Gastroesophageal sphincter (tissue), 4 donors: ENCODE measurements at regions not wholly inside any gene's neighbourhood (a gene's known extent, or its start where the extent isn't known, plus 50 kb on each side); places are given as distances from the start of the nearest gene placed in this dataset.
"Not testable (repeated sequence)": the region's sequence is repeated elsewhere in the genome, so short reads cannot be mapped to it uniquely, and the experiment has no call there.

Source experiments
- ATAC-seq: fragments of 150-250 bp; one replicate; pipeline ENCODE4 v1.9.1; 2016; ENCODE audit warnings: mild to moderate bottlenecking, moderate library complexity
- H3K27ac ChIP-seq, 4 donors: fragments of 200-600 bp; sonication (generic) in 3 of 4; 1 replicate in 3 of 4; 2 replicates in 1 of 4; pipeline ENCODE4 v1.5.1; 2016 to 2019
- H3K27me3 ChIP-seq: fragments of 200-600 bp; sonication (generic); one replicate; pipeline ENCODE4 v1.5.1; 2019
- H3K36me3 ChIP-seq, 2 donors: fragments of 200-600 bp; sonication (generic); one replicate each; pipeline ENCODE4 v1.5.1; 2019; ENCODE audit warnings: control low read depth in 1 of 2
- H3K4me1 ChIP-seq, 3 donors: fragments of 200-600 bp; sonication (generic); 1 replicate in 2 of 3; 2 replicates in 1 of 3; pipeline ENCODE4 v1.5.1; 2016 to 2019; ENCODE audit warnings: control low read depth in 2 of 3
- H3K4me3 ChIP-seq, 2 donors: fragments of 200-600 bp; sonication (generic); one replicate each; pipeline ENCODE4 v1.5.1; 2019; ENCODE audit warnings: mild to moderate bottlenecking in 1 of 2, moderate library complexity in 1 of 2
- H3K9me3 ChIP-seq, 3 donors: fragments of 200-600 bp; sonication (generic); one replicate each; pipeline ENCODE4 v1.5.1; 2017 to 2019; ENCODE audit warnings: control low read depth in 2 of 3
- CTCF ChIP-seq, 4 experiments: fragments of 200-600 bp in 2 of 4; fragments of 450-650 bp in 2 of 4; sonication (generic) in 1 of 4; IDR thresholded peaks; one replicate each; pipeline ENCODE4 v1.5.1; 2017 to 2019; ENCODE audit warnings: antibody characterized with exemption in 4 of 4, mild to moderate bottlenecking in 2 of 4, moderate library complexity in 2 of 4
- EP300 ChIP-seq: sonication (generic); formaldehyde crosslinking; IDR thresholded peaks from one replicate; pipeline ENCODE4 v1.6.1; 2017; ENCODE audit warnings: antibody characterized with exemption, mild to moderate bottlenecking
- POLR2A ChIP-seq, 2 donors: fragments of 450-650 bp; IDR thresholded peaks; one replicate each; pipeline ENCODE4 v1.6.1; 2017; ENCODE audit warnings: antibody characterized with exemption in 2 of 2, mild to moderate bottlenecking in 2 of 2, moderate library complexity in 1 of 2
- POLR2AphosphoS5 ChIP-seq: sonication (generic); formaldehyde crosslinking; IDR thresholded peaks from one replicate; pipeline ENCODE4 v1.6.1; 2017; ENCODE audit warnings: antibody characterized with exemption
- WGBS, 2 donors: methylation state at CpG; one replicate each; pipeline ENCODE4 v1.1.5; 2018; ENCODE audit warnings: low coverage in 1 of 2; 5-methylcytosine and 5-hydroxymethylcytosine counted together

GRCh38 chr12:73585136-73585535, 952.5 kb upstream of the ATXN7L3B start:
- no peak overlapping the region for H3K27ac ChIP-seq
- no peak for ATAC-seq
- no peaks in the 10 kb centered on the region for H3K27me3 ChIP-seq
- no peak for TF ChIP-seq POLR2A (IDR thresholded peaks at IDR 0.05)
- no peak for TF ChIP-seq EP300
- no peak for TF ChIP-seq POLR2AphosphoS5
- no peak for TF ChIP-seq CTCF (IDR thresholded peaks at IDR 0.05)
- no peaks in the 10 kb centered on the region for H3K4me1 ChIP-seq
- no peak overlapping the region for H3K4me3 ChIP-seq
- H3K9me3 ChIP-seq: peaks cover 0 to 6% (median 0%) of the 10 kb centered on the region in 3 donors
- no peaks in the 10 kb centered on the region for H3K36me3 ChIP-seq
- 74 to 94% methylated on average over 4 of the region's 4 CpGs for WGBS, 2 donors

GRCh38 chr12:73589220-73589619, 948.4 kb upstream of the ATXN7L3B start:
- no peaks in the 10 kb centered on the region for H3K27me3 ChIP-seq
- no peaks in the 10 kb centered on the region for H3K4me1 ChIP-seq
- no peaks in the 10 kb centered on the region for H3K36me3 ChIP-seq
- peaks cover 0 to 6% (median 0%) of the 10 kb centered on the region in 3 donors for H3K9me3 ChIP-seq
- H3K27ac ChIP-seq: no peak overlapping the region
- 71 to 78% methylated on average over 1 of the region's 1 CpG for WGBS, 2 donors
- ATAC-seq: no peak
- H3K4me3 ChIP-seq: no peak overlapping the region
- TF ChIP-seq POLR2A (IDR thresholded peaks at IDR 0.05) (no peak), CTCF (IDR thresholded peaks at IDR 0.05) (no peak)

- H3K4me1 ChIP-seq: no peaks in the 10 kb centered on the region
- no peak for ATAC-seq
- H3K27me3 ChIP-seq: no peaks in the 10 kb centered on the region
- no peak overlapping the region for H3K4me3 ChIP-seq
- 38 to 100% methylated on average over 1 of the region's 1 CpG for WGBS, 2 donors
- no peaks in the 10 kb centered on the region for H3K36me3 ChIP-seq
- no peaks in the 10 kb centered on the region for H3K9me3 ChIP-seq
- H3K27ac ChIP-seq: no peak overlapping the region
- TF ChIP-seq CTCF (IDR thresholded peaks at IDR 0.05) (no peak), EP300 (no peak), POLR2AphosphoS5 (no peak), POLR2A (IDR thresholded peaks at IDR 0.05) (no peak)
These were observed 939.0 kb upstream of the ATXN7L3B start for GRCh38 chr12:73598626-73599025.

- Histone ChIP-seq H3K9me3 (no peaks in the 10 kb centered on the region), H3K27ac (no peak overlapping the region), H3K4me3 (no peak overlapping the region), H3K36me3 (no peaks in the 10 kb centered on the region), H3K27me3 (no peaks in the 10 kb centered on the region), H3K4me1 (no peaks in the 10 kb centered on the region)
- no peak for TF ChIP-seq POLR2AphosphoS5
- TF ChIP-seq POLR2A (IDR thresholded peaks at IDR 0.05): no peak
- TF ChIP-seq EP300: no peak
- TF ChIP-seq CTCF (IDR thresholded peaks at IDR 0.05): no peak
- 65 to 82% methylated on average over 2 of the region's 2 CpGs for WGBS, 2 donors
- ATAC-seq: no peak
These were observed 938.4 kb upstream of the ATXN7L3B start for GRCh38 chr12:73599268-73599667.

- H3K4me3 ChIP-seq, H3K9me3 ChIP-seq, H3K27ac ChIP-seq, H3K27me3 ChIP-seq, H3K4me1 ChIP-seq, ATAC-seq, H3K36me3 ChIP-seq: not testable (repeated sequence)
- 67% methylated on average over 1 of the region's 9 CpGs; no CpG with 5 or more reads in 1 of the 2 donors for WGBS, 2 donors
These were observed 931.7 kb upstream of the ATXN7L3B start for GRCh38 chr12:73605925-73606324.

GRCh38 chr12:73612551-73612950, 925.1 kb upstream of the ATXN7L3B start:
- ATAC-seq: no peak
- Histone ChIP-seq H3K36me3 (no peaks in the 10 kb centered on the region), H3K27me3 (no peaks in the 10 kb centered on the region), H3K9me3 (no peaks in the 10 kb centered on the region), H3K27ac (no peak overlapping the region), H3K4me3 (no peak overlapping the region), H3K4me1 (no peaks in the 10 kb centered on the region)
- no peak for TF ChIP-seq POLR2A (IDR thresholded peaks at IDR 0.05)
- TF ChIP-seq CTCF (IDR thresholded peaks at IDR 0.05): no peak
- no peak for TF ChIP-seq POLR2AphosphoS5
- no peak for TF ChIP-seq EP300
